HG02588 (cell line): ENCODE measurements at regions not wholly inside any gene's neighbourhood (a gene's known extent, or its start where the extent isn't known, plus 50 kb on each side); places are given as distances from the start of the nearest gene placed in this dataset.

Source experiments
- ATAC-seq: cut with Tn5 transposase; IDR thresholded peaks from one replicate; pipeline ENCODE4 v1.9.1; 2021; ENCODE audit warnings: mild to moderate bottlenecking, moderate library complexity; ENCODE audit not compliant: unreplicated experiment

- no peak for ATAC-seq
These were observed 870.8 kb downstream of the SLITRK5 start for GRCh38 chr13:88541994-88542393.

DNA sequence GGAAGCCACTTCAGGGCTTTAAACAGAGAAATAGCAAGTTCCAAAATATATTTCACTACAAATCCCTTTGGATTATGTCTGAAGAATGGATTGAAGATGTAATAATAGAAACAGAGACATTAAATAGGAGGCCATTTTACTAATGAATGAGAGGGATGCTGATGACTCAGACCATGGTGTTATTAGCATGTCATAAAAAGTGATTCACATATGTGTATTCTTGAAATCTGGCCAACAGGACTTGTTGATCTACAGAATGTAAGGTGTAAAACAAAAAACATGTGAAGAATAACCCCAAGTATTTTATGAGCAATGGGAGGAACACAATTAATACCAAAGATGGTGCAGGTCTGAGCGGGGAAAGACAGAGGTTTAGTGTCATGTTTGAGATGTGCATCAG, 873.7 kb downstream of the SLITRK5 start:
- ATAC-seq, result no peak

- ATAC-seq, result no peak
These were observed 881.8 kb downstream of the SLITRK5 start for GRCh38 chr13:88552966-88553365.

- ATAC-seq, result no peak
These were observed 894.4 kb downstream of the SLITRK5 start for GRCh38 chr13:88565566-88565965.

DNA sequence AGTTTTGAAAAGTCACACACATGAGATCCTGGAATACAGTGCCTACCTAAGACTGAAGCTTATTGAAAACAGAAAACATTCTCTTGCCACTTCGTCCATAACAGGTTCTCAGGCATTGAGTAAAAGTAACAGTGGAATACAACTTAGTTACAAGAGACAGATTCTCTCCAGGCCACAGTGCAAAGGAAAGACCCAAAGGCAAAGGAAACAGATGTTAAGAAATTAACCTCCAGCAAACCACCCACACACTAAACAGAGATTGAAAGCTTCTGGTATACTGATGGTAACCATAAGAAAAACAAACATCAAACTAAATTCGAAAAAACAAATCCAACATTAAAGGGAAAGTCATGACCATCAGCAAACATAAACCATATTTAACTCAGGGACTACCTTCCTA, 914.7 kb downstream of the SLITRK5 start:
- ATAC-seq, result no peak

- ATAC-seq, result no peak
These were observed 915.1 kb downstream of the SLITRK5 start for GRCh38 chr13:88586263-88586662.

DNA sequence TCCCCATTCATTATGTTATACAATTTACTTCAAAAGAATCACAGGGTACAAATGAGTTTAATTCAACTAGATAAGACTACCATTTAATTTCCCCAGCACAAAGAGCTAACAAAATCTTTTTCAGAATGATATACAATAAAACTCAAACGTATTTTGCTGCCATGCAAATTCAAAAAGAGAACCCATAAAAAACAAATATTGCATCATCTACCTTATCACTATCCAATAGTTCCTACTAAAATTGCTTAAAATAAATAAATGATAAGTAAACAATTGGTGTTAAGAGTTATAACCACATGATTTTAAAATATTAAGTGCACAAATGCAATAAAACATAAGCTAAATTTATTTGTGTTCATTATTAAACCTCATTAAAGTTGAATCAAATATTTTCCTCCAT, 919.4 kb downstream of the SLITRK5 start:
- no peak for ATAC-seq

GRCh38 chr13:88592105-88592504, 920.9 kb downstream of the SLITRK5 start:
- no peak for ATAC-seq

GRCh38 chr13:88601949-88602348, 930.8 kb downstream of the SLITRK5 start:
- no peak for ATAC-seq

DNA sequence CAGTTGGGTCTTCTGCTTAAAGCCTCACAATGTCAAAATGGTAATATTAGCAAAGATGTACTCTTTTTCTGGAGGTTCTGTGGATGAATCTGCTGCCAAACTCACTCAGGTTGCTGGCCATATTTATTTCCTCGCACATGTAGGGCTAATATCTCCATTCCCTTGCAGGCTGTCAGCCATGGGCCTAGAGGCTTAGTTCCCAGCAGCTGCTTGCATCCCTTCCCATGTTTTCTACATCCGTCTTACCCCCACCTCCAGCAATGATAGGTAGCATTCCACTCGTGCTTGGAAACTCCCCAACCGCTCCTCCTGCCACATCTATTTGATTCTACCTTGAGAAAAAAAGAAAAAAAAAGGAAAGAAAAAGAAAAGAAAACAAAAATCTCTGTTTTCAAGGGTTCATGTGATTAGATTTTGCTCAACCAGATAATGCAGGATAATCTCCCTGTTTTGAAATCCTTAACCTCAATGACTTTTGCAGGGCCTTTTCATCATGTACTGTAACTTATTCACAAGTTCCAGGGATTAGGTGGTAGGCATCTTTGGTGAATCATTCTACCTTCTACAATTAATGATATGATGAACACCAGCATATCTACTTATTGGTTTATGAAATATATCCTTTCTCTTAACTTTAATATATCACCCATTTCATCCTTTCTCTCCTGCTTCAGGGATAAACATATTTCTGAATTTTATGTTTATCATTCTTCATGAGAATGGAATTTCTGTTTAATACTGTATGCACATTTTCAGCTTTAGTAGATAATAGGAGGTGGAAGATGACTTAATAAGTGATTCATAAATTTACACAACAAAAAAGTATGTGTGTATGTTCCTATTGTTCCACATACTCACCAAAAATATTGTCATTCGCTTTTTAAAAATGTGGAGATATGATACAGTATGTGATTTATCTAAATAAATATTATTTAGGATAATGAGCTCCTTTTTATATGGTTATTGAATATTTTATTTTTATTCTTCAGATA, 931.9 kb downstream of the SLITRK5 start:
- no peak for ATAC-seq

DNA sequence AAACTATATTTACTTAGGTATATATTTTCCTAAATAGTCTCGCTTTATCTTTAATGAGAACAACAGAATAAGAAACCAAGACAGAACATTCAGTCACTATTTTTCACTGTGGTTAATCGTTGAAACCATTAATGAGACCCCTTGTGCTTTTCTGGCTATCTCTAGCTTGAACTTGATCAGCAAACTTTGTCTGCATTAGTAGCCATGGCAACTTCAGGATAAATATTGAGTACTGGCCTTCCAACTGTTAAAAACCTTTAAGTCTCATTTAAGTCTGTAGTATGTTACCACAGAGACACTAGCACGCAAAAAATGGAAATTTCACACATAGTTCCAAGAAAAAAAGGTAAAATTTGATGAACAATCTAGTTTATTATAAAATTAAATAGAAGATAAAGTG, 946.0 kb downstream of the SLITRK5 start:
- ATAC-seq, result no peak

- ATAC-seq, result no peak
These were observed 951.3 kb downstream of the SLITRK5 start for GRCh38 chr13:88622362-88622973.

DNA sequence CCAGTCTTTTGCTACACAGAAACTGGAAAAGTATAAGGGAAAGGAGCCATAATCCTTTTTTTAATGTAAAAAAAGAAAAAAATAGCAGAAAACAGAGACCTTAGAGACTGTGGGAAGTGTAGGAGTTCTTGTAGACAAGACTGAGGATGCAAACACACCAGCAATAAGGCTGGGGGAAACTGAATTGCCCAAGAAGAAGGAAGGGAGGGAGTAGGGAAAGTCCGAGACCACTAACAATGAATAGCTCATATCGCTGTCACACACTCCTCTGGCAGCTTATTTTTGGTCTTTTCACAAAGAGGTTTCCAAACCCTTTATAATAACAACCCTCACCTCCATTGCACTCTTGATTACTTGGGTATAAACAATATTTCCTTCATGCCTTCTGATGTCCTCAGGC, 952.0 kb downstream of the SLITRK5 start:
- ATAC-seq, result no peak

DNA sequence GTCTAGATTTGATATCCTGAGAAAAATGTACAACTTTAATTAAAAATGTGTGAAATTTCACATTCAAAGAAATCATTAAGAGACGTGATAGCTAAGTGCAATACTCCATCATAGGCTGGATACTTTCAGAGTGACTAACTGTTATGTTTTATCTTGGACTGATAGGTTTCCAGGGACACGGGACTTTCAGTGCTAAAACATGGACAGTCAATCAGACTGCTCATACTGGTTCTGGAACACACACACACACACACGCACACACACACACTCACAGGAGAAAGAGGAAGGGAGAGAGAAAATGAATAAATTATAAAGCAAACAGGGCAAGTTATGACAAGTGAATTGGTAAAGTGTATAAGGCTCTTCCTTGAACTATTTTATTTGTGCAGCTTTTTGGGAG, 955.9 kb downstream of the SLITRK5 start:
- no peak for ATAC-seq

- no peak for ATAC-seq
These were observed 957.7 kb downstream of the SLITRK5 start for GRCh38 chr13:88628882-88629281.

GRCh38 chr13:88637935-88638334, 966.8 kb downstream of the SLITRK5 start:
- no peak for ATAC-seq

DNA sequence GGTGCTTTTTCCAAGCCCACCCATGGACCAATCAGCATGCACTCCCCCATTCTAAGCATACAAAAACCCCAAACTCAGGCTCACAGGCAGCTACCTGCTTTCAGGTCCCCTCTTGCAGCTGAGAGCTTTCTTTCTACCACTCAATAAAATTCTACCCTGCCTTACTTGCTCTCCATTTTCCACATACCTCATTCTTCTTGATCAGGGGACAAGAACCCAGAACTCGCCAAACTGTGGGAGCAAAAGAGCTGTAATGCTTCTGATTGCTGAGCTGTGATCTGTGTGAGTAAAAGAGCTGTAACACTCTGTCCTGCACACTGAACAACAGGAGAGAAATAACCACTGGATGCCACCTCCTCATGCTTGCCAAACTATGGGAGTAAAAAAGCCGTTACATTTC, 972.1 kb downstream of the SLITRK5 start:
- no peak for ATAC-seq

DNA sequence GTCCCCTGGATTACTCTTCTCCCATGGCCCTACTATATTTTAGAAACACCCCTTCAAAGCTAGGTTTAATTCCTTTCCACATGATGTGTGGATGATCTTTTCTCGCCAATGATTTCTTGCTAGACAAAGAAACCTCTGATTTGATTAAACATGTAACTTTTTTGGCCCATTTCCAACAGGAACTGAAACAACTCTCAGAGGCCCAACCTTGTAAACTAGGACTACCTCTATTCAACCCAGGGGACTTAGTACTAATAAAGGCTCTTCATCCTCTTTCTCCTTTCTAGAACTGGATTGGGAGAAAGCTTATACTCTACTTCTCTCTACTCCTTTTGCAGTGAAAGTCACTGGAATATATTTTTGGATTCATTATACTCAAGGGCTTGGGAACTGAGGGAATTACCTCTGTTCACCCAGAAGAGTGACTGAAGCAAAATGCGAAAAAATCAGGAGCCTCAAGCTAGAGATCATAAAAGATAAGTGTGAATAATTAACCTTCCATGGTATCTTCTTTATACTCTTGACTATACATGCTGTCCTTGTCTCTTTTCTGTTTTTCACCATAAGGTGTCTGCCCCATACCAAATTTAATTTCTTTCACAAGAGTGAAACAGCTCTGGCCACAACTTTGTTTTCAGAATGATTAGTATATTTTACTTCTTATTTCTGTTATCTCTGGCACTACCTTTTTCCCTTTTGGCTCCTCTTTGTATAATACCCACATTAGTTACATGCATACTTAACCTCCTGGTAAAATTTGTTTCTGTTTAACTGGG, 977.6 kb downstream of the SLITRK5 start:
- ATAC-seq, result no peak

DNA sequence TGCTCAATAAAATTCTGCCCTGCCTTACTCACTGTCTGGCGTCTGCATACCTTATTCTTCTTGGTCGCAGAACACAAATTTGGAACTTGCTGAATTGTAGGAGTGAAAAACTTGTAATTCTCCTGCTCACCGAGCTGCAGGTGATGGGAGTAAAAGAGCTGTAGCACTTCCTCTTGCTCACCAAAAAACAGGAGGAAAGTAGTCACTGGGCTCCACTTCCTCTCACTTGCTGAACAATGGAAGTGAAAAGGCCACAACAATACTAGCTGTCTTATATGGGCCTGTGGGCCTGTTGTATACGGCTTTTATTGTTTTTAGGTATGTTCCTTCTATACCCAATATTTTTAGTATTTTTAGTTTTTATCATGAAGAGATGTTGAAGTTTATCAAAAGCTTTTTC, 978.7 kb downstream of the SLITRK5 start:
- no peak for ATAC-seq

- no peak for ATAC-seq
These were observed 980.4 kb downstream of the SLITRK5 start for GRCh38 chr13:88651531-88651930.

DNA sequence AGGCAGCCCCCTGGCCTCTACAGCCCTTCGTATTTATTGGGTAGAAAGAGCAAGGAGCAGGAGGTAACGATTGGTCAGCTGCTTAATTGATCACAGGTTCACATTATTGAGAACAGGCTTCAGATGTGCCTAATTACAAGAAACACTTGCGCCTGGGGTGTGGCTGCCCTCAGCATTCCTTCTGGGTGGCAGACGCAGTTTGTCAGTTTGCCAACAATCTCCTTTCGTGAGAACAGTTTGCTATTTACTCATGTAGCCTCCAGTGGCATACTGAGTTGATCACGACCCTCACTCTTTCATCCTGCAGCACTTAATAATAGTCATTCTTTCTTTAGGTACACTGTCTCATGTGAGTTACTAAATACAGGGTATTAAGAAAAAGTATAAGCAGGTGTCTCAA, 985.6 kb downstream of the SLITRK5 start:
- no peak for ATAC-seq

DNA sequence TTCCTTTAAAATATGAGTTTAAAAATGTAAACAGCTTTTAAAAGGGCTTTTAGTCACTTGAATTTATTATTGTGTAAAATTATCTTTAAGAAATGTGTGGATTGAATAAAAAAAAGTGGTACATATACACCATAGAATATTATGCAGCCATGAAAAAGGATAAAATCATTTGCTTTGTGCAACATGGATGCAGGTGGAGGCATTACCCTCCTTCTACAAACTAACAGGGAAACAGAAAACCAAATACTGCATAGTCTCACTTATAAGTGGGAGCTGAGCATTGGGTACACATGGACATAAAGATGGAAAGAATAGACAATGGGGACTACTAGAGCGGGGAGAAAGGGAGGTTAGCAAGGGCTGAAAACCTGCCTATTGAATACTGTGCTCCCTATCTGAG, 999.3 kb downstream of the SLITRK5 start:
- no peak for ATAC-seq
